ENCODE measurements at regions not wholly inside any gene's neighbourhood (a gene's known extent, or its start where the extent isn't known, plus 50 kb on each side); places are given as distances from the start of the nearest gene placed in this dataset.
"Not testable (repeated sequence)": the region's sequence is repeated elsewhere in the genome, so short reads cannot be mapped to it uniquely, and the experiment has no call there.

DNA sequence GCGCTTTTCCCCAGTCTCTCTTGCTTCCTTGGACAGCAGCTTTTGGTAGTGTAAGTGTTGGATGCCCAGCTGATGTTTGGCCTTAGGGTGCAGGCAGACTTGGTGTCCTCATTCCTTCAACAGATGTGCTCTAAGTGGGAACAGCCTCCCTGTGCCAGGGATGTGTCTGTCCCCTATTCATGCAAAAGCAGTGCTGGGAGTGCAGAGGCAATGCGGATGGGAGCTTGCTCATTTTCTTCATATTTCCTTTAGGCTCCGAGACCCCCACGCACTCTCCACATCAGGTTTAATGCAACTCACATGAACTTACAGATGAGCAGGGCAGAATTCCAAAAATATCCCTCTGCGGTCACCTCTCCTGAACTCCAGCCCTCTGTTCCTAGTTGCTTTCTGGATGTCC, 96.1 kb downstream of the IER5 start:
- no peak for DNase-seq
- H4K20me1 ChIP-seq (ENCODE audit: insufficient read depth, low read length) = no peaks in the 10 kb centered on the region
- Mint-ChIP-seq H3K27ac (no peak overlapping the region), H3K4me3 (peak overlapping the region in 1 of 2 donors; percentile 47), H3K36me3 (no peaks in the 10 kb centered on the region), H3K27me3 (ENCODE audit: low read depth in 3 of 3) (peaks cover 16 to 23% (median 19%) of the 10 kb centered on the region in 3 donors), H3K9me3 (peaks cover 0 to 2% (median 0%) of the 10 kb centered on the region in 7 donors), H3K4me1 (peaks cover 1% of the 10 kb centered on the region)
- H3K9me3 ChIP-seq (replicated peaks in 1 of 2; ENCODE audit: control insufficient read depth in 1 of 2, insufficient read depth in 1 of 2, low read length in 2 of 2) = no peaks in the 10 kb centered on the region
- H3K4me1 ChIP-seq (ENCODE audit: control insufficient read depth in 1 of 2, insufficient read depth in 2 of 2, low read length in 2 of 2) = peaks cover 0 to 2% of the 10 kb centered on the region in 2 donors
- no peaks in the 10 kb centered on the region for H3K79me2 ChIP-seq (ENCODE audit: insufficient read depth, low read length)
- H3K27me3 ChIP-seq (ENCODE audit: control insufficient read depth in 2 of 2, insufficient read depth in 2 of 2, low read length in 2 of 2) = peaks cover 0 to 8% of the 10 kb centered on the region in 2 donors
- no peaks in the 10 kb centered on the region for H3K36me3 ChIP-seq (replicated peaks in 1 of 2; ENCODE audit: control insufficient read depth in 1 of 2, insufficient read depth in 2 of 2, low read length in 2 of 2)
- no peak overlapping the region for H3K9ac ChIP-seq (ENCODE audit: insufficient read depth, low read length, poor library complexity, severe bottlenecking)
- H3K4me3 ChIP-seq (replicated peaks in 1 of 3; ENCODE audit: low read depth in 2 of 3, low read length in 3 of 3) = no peak overlapping the region
- TF ChIP-seq CTCF (IDR thresholded peaks at IDR 0.05) = no peak
- no peak overlapping the region for H3K27ac ChIP-seq (ENCODE audit: low read depth in 1 of 2, low read length in 2 of 2)
- no peak overlapping the region for H3K4me2 ChIP-seq (replicated peaks; ENCODE audit: extremely low read depth, low read length, poor library complexity, severe bottlenecking)
- H2AFZ ChIP-seq (ENCODE audit: insufficient read depth, low read depth, low read length, poor library complexity, severe bottlenecking) = no peak overlapping the region
- WGBS (ENCODE audit: insufficient coverage) = 89% methylated on average over 3 of the region's 5 CpGs
- intact Hi-C loops (cut with micrococcal nuclease) = no loop called here

GRCh38 chr1:181185461-181185860, 97.0 kb downstream of the IER5 start:
- Mint-ChIP-seq H3K4me3 (no peak overlapping the region), H3K9me3 (peaks cover 0 to 2% (median 0%) of the 10 kb centered on the region in 7 donors), H3K27me3 (ENCODE audit: low read depth in 3 of 3) (peaks cover 12 to 17% (median 16%) of the 10 kb centered on the region in 3 donors), H3K36me3 (no peaks in the 10 kb centered on the region), H3K4me1 (peaks cover 3% of the 10 kb centered on the region), H3K27ac (no peak overlapping the region)
- no peak overlapping the region for H3K27ac ChIP-seq (ENCODE audit: low read depth in 1 of 2, low read length in 2 of 2)
- peaks cover 0 to 7% of the 10 kb centered on the region in 2 donors for H3K27me3 ChIP-seq (ENCODE audit: control insufficient read depth in 2 of 2, insufficient read depth in 2 of 2, low read length in 2 of 2)
- no peaks in the 10 kb centered on the region for H3K36me3 ChIP-seq (replicated peaks in 1 of 2; ENCODE audit: control insufficient read depth in 1 of 2, insufficient read depth in 2 of 2, low read length in 2 of 2)
- H3K4me2 ChIP-seq (replicated peaks; ENCODE audit: extremely low read depth, low read length, poor library complexity, severe bottlenecking) = no peak overlapping the region
- no peaks in the 10 kb centered on the region for H3K79me2 ChIP-seq (ENCODE audit: insufficient read depth, low read length)
- TF ChIP-seq CTCF (IDR thresholded peaks at IDR 0.05) = no peak
- no peak for DNase-seq
- H3K9me3 ChIP-seq (replicated peaks in 1 of 2; ENCODE audit: control insufficient read depth in 1 of 2, insufficient read depth in 1 of 2, low read length in 2 of 2) = no peaks in the 10 kb centered on the region
- intact Hi-C loops (cut with micrococcal nuclease) = no loop called here
- no peak overlapping the region for H2AFZ ChIP-seq (ENCODE audit: insufficient read depth, low read depth, low read length, poor library complexity, severe bottlenecking)
- H3K4me3 ChIP-seq (replicated peaks in 1 of 3; ENCODE audit: low read depth in 2 of 3, low read length in 3 of 3) = no peak overlapping the region
- peaks cover 0 to 7% of the 10 kb centered on the region in 2 donors for H3K4me1 ChIP-seq (ENCODE audit: control insufficient read depth in 1 of 2, insufficient read depth in 2 of 2, low read length in 2 of 2)
- H3K9ac ChIP-seq (ENCODE audit: insufficient read depth, low read length, poor library complexity, severe bottlenecking) = no peak overlapping the region
- H4K20me1 ChIP-seq (ENCODE audit: insufficient read depth, low read length) = no peaks in the 10 kb centered on the region
- WGBS (ENCODE audit: insufficient coverage) = 37% methylated on average over 2 of the region's 3 CpGs

DNA sequence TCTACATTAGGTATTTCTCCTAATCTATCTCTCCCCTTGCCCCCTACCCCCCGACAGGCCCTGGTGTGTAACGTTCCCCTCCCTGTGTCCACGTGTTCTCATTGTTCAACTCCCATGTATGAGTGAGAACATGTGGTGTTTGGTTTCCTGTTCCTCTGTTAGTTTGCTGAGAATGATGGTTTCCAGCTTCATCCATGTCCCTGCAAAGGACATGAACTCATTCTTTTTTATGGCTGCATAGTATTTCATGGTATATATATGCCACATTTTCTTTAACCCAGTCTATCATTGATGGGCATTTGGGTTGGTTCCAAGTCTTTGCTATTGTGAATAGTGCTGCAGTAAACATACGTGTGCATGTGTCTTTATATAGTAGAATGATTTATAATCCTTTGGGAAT, 97.6 kb downstream of the IER5 start:
- H3K9me3 ChIP-seq (replicated peaks in 1 of 2; ENCODE audit: control insufficient read depth in 1 of 2, insufficient read depth in 1 of 2, low read length in 2 of 2); H3K4me3 ChIP-seq (replicated peaks in 1 of 3; ENCODE audit: low read depth in 2 of 3, low read length in 3 of 3); H3K4me1 Mint-ChIP-seq; H2AFZ ChIP-seq (ENCODE audit: insufficient read depth, low read depth, low read length, poor library complexity, severe bottlenecking); H4K20me1 ChIP-seq (ENCODE audit: insufficient read depth, low read length); H3K9me3 Mint-ChIP-seq; H3K27me3 ChIP-seq (ENCODE audit: control insufficient read depth in 2 of 2, insufficient read depth in 2 of 2, low read length in 2 of 2); intact Hi-C loops (cut with micrococcal nuclease); DNase-seq; H3K4me3 Mint-ChIP-seq; H3K36me3 ChIP-seq (replicated peaks in 1 of 2; ENCODE audit: control insufficient read depth in 1 of 2, insufficient read depth in 2 of 2, low read length in 2 of 2); H3K4me1 ChIP-seq (ENCODE audit: control insufficient read depth in 1 of 2, insufficient read depth in 2 of 2, low read length in 2 of 2); H3K27ac ChIP-seq (ENCODE audit: low read depth in 1 of 2, low read length in 2 of 2); H3K9ac ChIP-seq (ENCODE audit: insufficient read depth, low read length, poor library complexity, severe bottlenecking); H3K4me2 ChIP-seq (replicated peaks; ENCODE audit: extremely low read depth, low read length, poor library complexity, severe bottlenecking); H3K79me2 ChIP-seq (ENCODE audit: insufficient read depth, low read length); H3K36me3 Mint-ChIP-seq: not testable (repeated sequence)
- WGBS (ENCODE audit: insufficient coverage) = no CpG with 5 or more reads among the region's 4 CpGs
- Mint-ChIP-seq H3K27me3 (ENCODE audit: low read depth in 3 of 3) (peaks cover 7 to 16% (median 15%) of the 10 kb centered on the region in 3 donors), H3K27ac (peak overlapping the region in 1 of 7 donors; percentile 43)

Measured in CD14-positive monocyte (primary cell).